C4-2B (cell line): ENCODE measurements at regions not wholly inside any gene's neighbourhood (a gene's known extent, or its start where the extent isn't known, plus 50 kb on each side); places are given as distances from the start of the nearest gene placed in this dataset.

Experiments used
- CTCF ChIP-seq: fragments of 450-650 bp; conservative IDR thresholded peaks from 2 replicates; pipeline ENCODE4 v1.5.1; 2017; ENCODE audit warnings: mild to moderate bottlenecking
- ZFX ChIP-seq: fragments of 450-650 bp; IDR thresholded peaks from 2 replicates; pipeline ENCODE4 v1.6.1; 2017

- TF ChIP-seq CTCF (no peak), ZFX (no peak)
Measured at GRCh38 chr13:26133286-26133685, 81.5 kb upstream of the SHISA2 start.
